Natural killer cell (primary cell): ENCODE measurements at regions not wholly inside any gene's neighbourhood (a gene's known extent, or its start where the extent isn't known, plus 50 kb on each side); places are given as distances from the start of the nearest gene placed in this dataset.

Experiments used
- ATAC-seq, 3 donors: fragments of 150-1000 bp in 2 of 3; fragments of 200-7000 bp in 1 of 3; cut with Tn5 transposase; 1 replicate in 1 of 3; 2 replicates in 2 of 3; pipeline ENCODE4 v1.10.0; 2021; ENCODE audit warnings: mild to moderate bottlenecking in 2 of 3, moderate library complexity in 2 of 3
- DNase-seq, 2 donors: peaks; one replicate each; pipeline versions ENCODE4 v3.0.0 to v3.0.0-alpha.2; 2013 to 2021; ENCODE audit warnings: mixed read lengths in 1 of 2
- H3K27ac ChIP-seq: one replicate; pipeline ENCODE4 v1.5.1; 2013; ENCODE audit warnings: mild to moderate bottlenecking, low read length
- H3K27me3 ChIP-seq: one replicate; pipeline ENCODE4 v1.6.1; 2013; ENCODE audit warnings: low read length; ENCODE audit not compliant: control insufficient read depth, insufficient read depth
- H3K36me3 ChIP-seq: one replicate; pipeline ENCODE4 v1.6.1; 2013; ENCODE audit warnings: low read length; ENCODE audit not compliant: control insufficient read depth, insufficient read depth
- H3K4me1 ChIP-seq: one replicate; pipeline ENCODE4 v1.6.1; 2013; ENCODE audit warnings: low read length; ENCODE audit not compliant: control insufficient read depth, insufficient read depth
- H3K4me3 ChIP-seq: one replicate; pipeline ENCODE4 v1.5.1; 2013; ENCODE audit warnings: low read length
- H3K9me3 ChIP-seq: one replicate; pipeline ENCODE4 v1.6.1; 2013; ENCODE audit warnings: low read length; ENCODE audit not compliant: control insufficient read depth, insufficient read depth
- H3K27ac Mint-ChIP-seq, 2 donors: one replicate each; pipeline ENCODE4 v1.8.0; 2022; ENCODE audit warnings: mild to moderate bottlenecking in 2 of 2, mixed read lengths in 2 of 2, moderate library complexity in 1 of 2
- H3K27me3 Mint-ChIP-seq, 2 donors: one replicate each; pipeline ENCODE4 v1.8.0; 2022; ENCODE audit warnings: low read depth in 2 of 2, mixed read lengths in 2 of 2
- H3K36me3 Mint-ChIP-seq: one replicate; pipeline ENCODE4 v1.8.0; 2022; ENCODE audit warnings: mixed read lengths
- H3K4me1 Mint-ChIP-seq, 2 donors: one replicate each; pipeline ENCODE4 v1.8.0; 2022; ENCODE audit warnings: mixed read lengths in 2 of 2
- H3K4me3 Mint-ChIP-seq: one replicate; pipeline ENCODE4 v1.8.0; 2022; ENCODE audit warnings: mild to moderate bottlenecking, moderate library complexity, mixed read lengths
- H3K9me3 Mint-ChIP-seq, 2 donors: one replicate each; pipeline ENCODE4 v1.8.0; 2022; ENCODE audit warnings: mixed read lengths in 2 of 2
- CTCF ChIP-seq: fragments of 200-600 bp; IDR thresholded peaks from one replicate; pipeline ENCODE4 v1.8.0; 2022; ENCODE audit warnings: antibody characterized with exemption
- WGBS: methylation state at CpG from one replicate; pipeline ENCODE4 v1.1.7; 2013; ENCODE audit warnings: missing lambda C conversion rate; ENCODE audit not compliant: insufficient coverage; 5-methylcytosine and 5-hydroxymethylcytosine counted together
- intact Hi-C: fragments of 100-400 bp; cut with micrococcal nuclease; formaldehyde crosslinking; loops from one replicate; pipeline ENCODE4 v1.14.2; 2022

- Mint-ChIP-seq H3K4me1 (no peaks in the 10 kb centered on the region), H3K36me3 (no peaks in the 10 kb centered on the region), H3K4me3 (no peak overlapping the region), H3K27ac (no peak overlapping the region), H3K9me3 (no peaks in the 10 kb centered on the region), H3K27me3 (no peaks in the 10 kb centered on the region)
- H3K4me3 ChIP-seq = no peak overlapping the region
- no peak overlapping the region for H3K27ac ChIP-seq
- H3K9me3 ChIP-seq = no peaks in the 10 kb centered on the region
- no peaks in the 10 kb centered on the region for H3K36me3 ChIP-seq
- intact Hi-C loops = no loop called here
- H3K4me1 ChIP-seq = no peaks in the 10 kb centered on the region
- ATAC-seq = no peak
- no peak for TF ChIP-seq CTCF
- DNase-seq = peak in 1 of 2 donors; percentile 7
- WGBS = 80% methylated on average over 16 of the region's 16 CpGs
- no peaks in the 10 kb centered on the region for H3K27me3 ChIP-seq
These were observed 282.8 kb upstream of the HS6ST1 start for GRCh38 chr2:128601298-128602037.

DNA sequence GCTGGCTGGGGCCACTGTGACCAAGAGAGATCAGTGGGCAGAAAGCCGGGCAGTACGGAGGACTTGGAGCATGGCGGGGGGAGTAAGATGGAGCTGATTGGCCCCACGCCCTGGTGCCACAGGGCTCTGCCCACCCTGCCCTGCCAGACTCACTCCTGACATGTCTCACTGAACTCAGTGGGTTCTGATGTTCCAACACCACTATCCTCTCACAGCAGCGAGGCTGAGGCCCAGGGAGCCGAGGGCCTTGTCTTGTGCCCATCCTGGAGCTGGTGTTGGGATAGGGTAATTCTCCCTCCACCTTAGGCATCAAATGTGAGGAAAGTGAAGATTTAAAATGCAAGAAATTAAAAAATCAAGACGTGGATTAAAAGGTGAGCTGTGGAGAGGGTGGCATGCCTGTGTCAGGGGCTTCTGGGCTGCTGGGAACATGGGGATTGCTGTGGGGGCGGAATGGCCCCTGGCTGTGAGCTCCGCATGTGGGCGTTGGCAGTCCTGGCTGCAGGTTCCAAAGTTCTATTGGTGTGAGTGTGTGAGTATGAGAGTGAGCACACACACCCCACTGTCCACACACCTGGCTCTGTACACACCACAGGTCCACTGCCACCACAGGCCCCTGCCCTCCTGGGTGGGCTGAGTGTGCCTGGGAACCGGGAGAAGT lies 283.5 kb upstream of the HS6ST1 start:
- no peak for ATAC-seq
- Histone ChIP-seq H3K27me3 (no peaks in the 10 kb centered on the region), H3K9me3 (no peaks in the 10 kb centered on the region), H3K4me3 (no peak overlapping the region), H3K27ac (no peak overlapping the region), H3K36me3 (no peaks in the 10 kb centered on the region), H3K4me1 (no peaks in the 10 kb centered on the region)
- intact Hi-C loops = no loop called here
- H3K36me3 Mint-ChIP-seq = no peaks in the 10 kb centered on the region
- 86% methylated on average over 7 of the region's 11 CpGs for WGBS
- no peaks in the 10 kb centered on the region for H3K27me3 Mint-ChIP-seq
- no peak for TF ChIP-seq CTCF
- no peaks in the 10 kb centered on the region for H3K4me1 Mint-ChIP-seq
- no peaks in the 10 kb centered on the region for H3K9me3 Mint-ChIP-seq
- H3K27ac Mint-ChIP-seq = no peak overlapping the region
- H3K4me3 Mint-ChIP-seq = no peak overlapping the region
- DNase-seq = no peak

DNA sequence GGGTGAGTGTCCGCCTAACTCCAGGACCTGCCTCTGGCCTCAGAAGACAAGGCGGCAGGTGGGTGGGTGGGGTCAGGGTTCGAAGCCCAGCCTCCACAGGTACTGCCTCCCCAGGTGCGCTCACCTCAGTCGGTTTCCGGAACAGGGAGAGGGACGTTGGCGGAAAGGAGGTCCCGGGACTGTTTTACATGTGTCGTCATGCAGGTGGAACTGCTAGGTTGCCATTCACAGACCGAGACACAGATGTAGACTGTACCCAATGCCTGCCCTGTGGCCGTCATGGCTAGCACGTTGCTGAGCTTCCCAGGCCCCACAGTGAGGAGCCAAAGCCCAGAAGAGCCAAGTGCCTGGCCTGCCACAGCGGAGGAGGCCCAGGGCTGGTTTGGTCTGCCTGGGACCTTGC lies 284.0 kb upstream of the HS6ST1 start:
- TF ChIP-seq CTCF = no peak
- Histone ChIP-seq H3K27ac (no peak overlapping the region), H3K4me3 (no peak overlapping the region), H3K27me3 (no peaks in the 10 kb centered on the region), H3K36me3 (no peaks in the 10 kb centered on the region), H3K4me1 (no peaks in the 10 kb centered on the region), H3K9me3 (no peaks in the 10 kb centered on the region)
- intact Hi-C loops = no loop called here
- WGBS = 88% methylated on average over 14 of the region's 14 CpGs
- Mint-ChIP-seq H3K9me3 (no peaks in the 10 kb centered on the region), H3K27me3 (no peaks in the 10 kb centered on the region), H3K36me3 (no peaks in the 10 kb centered on the region), H3K4me3 (no peak overlapping the region), H3K4me1 (no peaks in the 10 kb centered on the region), H3K27ac (no peak overlapping the region)
- ATAC-seq (no peak), DNase-seq (peak in 1 of 2 donors; percentile 0)
